Tongue (tissue), 1 donor: ENCODE measurements at regions not wholly inside any gene's neighbourhood (a gene's known extent, or its start where the extent isn't known, plus 50 kb on each side); places are given as distances from the start of the nearest gene placed in this dataset.

Experiments
- DNase-seq: peaks from one replicate; pipeline ENCODE4 v3.0.0-alpha.2; 2015

DNA sequence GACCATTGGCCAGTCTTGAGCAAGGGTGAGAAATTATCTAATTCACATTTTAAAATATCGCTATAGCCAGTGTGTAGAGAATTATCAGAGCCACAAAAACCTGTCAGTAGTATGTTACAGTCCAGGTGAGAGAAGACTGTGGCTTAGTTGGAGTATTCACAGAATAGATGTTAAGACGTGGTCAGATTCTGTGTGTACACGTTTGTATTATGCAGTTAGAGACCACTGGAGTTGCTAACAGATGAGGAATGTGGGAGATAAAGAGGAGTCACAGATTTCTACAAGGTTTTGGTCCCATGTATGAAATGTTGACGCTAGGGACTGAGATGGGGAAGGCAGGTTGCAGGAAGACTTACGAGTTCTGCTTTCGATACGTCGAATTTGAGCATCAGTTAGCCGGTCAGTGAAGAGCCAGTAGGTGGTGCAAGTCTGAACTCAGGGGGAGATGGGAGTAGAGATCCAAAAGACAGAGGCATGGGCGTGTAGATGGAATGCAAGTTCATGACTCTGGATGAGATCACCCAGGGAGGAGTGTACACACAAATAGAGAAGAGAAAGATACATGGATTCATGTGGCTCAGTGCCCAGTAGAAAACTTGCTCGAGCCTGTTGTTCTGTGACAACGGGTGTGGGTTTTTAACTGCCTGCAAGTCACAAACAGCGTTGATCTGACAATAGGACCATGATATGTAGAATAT, 114.8 kb upstream of the FLRT2 start:
- peak; percentile 86 for DNase-seq

DNA sequence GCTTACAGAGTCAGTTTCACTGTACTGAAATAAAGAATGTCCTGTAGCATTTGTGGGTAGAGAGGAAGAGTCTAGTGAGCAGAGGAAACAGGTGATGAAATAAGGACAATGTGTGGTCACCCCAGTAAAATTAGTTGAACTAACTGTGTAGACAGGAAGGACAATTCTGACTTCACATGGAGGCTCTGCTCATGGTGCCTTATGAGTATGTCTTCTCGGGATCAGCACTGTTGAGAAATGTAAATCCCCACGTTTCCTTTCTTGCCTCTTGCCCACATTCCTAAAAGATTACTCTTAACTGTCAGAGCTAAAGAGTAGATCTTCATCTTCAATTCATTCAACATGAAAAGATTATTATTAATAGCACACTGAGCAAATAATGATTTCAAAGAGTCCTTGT, 113.2 kb upstream of the FLRT2 start:
- peak; percentile 34 for DNase-seq

- DNase-seq: no peak
These were observed 112.5 kb upstream of the FLRT2 start for GRCh38 chr14:85417396-85417795.

DNA sequence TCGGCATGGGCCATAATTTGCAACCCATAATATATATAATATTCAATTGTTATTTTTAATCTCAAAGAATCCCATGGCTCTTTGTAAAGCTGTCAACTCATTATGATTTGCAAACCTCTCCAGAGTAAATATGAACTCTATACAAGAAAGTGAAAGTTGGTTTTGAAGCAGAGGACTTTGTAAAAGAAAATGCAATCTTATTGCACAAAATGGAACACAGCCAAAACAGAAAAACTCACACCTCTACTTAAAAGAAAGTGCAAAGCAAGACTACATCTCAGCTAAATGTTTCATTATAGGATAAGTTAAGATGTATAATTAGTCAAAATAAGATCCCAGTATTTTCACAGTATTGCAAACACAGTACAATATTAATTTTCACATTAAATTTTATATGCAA, 111.2 kb upstream of the FLRT2 start:
- no peak for DNase-seq

- DNase-seq: no peak
These were observed 109.7 kb upstream of the FLRT2 start for GRCh38 chr14:85420278-85420677.

DNA sequence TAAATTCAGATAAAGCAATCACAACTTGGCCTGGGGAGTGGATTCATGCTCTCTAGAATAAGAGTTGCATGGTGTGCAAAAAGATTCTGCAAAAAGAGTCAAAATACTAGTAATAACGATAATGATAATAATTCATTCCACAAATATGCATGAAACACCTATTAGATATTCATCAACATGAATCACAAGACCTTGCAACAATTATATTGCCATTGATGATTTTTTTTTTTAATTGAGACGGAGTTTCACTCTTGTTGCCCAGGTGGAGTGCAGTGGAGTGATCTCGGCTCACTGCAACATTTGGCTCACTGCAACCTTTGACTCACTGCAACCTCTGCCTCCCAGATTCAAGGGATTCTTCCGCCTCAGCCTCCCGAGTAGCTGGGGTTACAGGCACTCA, 109.2 kb upstream of the FLRT2 start:
- DNase-seq: no peak

DNA sequence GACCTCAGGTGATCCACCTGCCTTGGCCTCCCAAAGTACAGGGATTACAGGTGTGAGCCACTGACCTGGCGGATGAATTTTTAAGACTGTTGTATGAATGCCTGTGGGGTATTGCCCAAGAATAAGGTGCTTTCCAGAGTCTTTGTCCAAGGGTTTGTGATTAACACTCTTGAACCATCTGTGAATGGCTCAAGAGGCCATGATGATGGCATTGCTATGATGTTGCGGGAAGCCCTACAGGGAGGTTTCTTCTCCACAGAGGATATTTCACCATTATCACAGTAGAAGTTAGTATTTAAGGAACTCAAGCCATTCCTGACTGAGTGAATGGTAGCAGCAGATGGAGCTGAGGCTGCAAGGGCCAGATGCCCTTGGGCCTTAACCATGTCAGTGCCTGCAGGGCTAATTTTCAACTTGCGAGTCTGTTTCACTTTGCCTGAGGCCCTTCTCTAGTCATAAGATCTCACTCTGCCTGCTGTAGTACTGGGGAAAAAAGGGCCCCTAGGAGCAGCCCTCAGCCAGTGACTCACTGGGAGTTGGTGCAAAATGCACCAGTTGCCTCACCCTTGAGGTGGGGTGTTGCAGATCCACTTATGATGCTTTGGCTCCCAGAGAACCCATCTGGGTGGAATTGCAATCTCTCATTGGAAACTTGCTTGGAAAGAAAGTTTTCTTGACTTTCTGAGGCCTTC, 108.6 kb upstream of the FLRT2 start:
- no peak for DNase-seq

DNA sequence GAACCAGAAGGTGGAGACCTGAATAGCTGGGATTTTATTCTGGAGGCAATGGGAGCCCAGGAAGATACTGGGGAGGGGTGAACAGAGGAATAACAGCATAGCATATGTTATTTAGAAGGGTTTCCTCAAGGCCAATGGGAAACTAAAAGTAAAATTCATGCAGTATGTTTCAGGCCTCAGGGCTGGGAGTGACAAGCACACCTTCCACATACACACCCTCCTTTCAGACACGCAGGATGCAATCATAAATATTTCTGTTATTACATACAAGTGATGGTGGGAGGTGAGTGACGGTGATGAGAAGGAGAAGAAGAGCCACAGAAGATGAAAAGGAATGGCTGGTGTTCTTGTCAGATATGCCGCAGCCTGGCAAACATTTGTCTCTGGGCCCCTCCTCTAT, 106.1 kb upstream of the FLRT2 start:
- DNase-seq: no peak

GRCh38 chr14:85425507-85425906, 104.4 kb upstream of the FLRT2 start:
- no peak for DNase-seq

DNA sequence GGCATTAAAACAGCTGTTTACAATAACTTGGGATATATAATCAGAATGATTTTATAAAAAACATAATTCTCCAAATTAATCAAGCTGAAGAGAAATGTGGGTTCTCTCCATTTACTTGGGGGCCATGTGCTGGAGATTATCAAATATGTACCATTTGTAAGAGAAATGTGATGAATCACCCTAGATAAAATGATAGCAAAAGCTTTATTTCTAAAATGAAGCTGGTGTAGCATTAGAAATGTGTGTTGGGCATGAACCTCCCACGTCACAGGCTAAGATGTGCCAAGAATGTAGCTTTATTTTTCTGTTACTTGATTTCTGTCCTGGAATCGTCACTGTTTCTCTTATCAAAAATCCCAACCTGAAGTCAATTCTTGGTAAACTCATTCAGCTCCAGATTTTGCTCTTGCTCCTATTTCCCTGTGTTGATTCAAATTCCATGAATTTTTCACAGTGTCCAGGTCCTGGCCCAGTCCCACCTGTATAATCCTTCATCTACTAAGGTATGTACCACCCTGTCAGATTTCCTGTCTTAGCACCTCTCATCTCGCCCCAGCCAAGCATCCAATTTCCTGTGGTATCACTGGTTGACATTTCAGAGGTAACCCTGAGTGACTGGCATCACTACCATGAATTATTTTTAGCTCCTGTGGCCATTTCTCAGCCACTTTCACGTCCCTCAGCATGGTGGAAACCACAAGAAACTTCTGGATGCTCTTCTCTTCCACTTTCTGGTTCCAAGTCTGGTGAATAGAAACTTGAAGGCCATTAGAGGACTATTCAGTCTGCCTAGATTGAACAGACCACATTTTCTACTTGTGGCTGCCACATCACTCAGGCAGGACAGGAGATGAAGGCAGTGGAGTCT, 103.6 kb upstream of the FLRT2 start:
- DNase-seq: no peak

DNA sequence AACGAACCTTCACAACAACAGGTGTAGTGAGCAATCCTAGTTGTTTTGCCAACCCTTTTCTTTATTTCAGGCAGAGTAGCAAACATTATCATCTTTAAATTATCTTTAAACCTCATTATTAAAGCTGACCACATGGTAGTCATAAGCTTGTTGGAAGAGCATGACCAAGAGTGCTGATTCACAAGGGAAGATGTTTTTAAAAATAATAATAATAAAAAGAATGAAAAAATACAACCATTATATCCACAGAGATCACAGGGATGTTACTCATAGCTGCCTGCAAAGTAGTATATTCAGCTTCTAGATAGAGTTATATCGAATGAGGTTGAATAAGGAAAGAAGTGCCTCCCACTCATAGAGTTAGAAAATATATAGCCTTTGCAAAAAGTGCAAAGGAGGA, 101.0 kb upstream of the FLRT2 start:
- no peak for DNase-seq

- DNase-seq: no peak
These were observed 92.8 kb upstream of the FLRT2 start for GRCh38 chr14:85437148-85437547.

DNA sequence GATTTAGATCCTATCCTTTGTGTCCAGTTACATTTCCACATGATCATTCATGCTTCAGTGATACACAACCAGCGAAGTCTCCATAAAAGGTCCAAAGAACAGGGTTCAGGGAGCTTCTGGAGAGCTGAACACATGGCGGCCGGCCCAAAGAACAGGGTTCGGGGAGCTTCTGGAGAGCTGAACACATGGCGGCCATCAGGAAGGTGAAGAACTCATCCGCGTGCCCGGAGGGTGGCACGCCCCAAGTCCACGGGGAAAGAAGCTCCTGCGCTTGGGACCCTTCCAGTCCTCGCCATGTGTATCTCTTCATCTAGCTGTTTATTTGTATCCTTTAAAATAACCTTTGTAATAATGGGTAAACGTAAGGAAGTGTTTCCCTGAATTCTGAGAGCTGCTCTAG, 91.9 kb upstream of the FLRT2 start:
- no peak for DNase-seq

DNA sequence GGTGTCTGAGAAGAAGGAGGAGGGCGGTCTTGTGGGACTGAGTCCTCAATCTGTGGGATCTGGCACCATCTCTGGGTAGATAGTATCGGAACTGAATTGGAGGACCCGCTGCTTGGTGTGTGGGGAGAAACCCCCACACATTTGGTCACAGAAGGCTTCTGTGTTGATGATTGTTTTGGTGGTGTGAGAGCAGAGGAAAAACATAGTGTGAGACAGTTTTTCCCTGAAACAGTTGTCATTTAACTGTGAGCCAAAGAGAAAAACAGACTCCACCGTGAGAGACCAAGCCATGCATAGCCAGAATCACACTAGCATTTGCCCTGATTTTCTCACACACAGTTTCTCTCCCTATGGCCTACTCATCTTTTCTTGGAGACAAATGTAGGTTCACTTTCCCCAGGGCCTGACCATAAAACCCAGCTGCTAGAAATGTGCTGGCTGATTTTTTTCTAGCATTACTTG, 91.4 kb upstream of the FLRT2 start:
- no peak for DNase-seq

- peak; percentile 46 for DNase-seq
These were observed 90.1 kb upstream of the FLRT2 start for GRCh38 chr14:85439696-85440328.

DNA sequence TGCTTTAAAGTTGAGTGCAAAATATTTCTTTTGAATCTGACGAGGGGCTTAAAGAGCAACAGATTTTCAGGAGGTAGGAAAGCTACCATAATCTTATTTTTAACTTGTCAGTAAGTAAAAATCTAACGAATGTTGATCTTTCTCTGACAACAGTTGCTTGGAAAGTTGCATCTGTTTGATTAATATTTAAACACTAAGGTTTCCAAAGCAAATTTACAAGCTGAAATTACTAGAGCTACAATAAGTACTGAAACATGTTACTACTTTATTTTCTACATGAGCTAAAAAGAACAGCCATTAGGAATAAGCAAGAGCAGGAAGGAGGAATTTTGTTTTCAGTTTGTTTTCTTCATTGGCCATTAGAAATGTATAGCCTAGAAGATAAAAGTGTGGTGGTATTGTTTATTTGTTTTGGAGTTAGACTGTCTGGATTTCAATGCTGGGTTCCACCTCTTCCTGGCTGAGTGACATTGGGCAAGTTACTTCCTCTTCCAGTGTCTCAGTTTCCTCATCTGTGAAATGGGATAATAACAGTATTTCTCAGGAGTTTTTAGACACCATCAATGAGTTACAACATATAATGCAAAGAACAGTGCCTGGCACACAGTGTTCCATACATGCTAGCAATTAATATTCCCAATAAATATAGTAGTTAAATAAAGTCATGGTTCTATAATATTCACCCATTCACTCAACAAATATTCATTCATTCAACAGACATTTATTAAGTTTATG, 87.9 kb upstream of the FLRT2 start:
- no peak for DNase-seq

GRCh38 chr14:85442996-85443395, 86.9 kb upstream of the FLRT2 start:
- DNase-seq: no peak

- DNase-seq: peak; percentile 35
These were observed 85.3 kb upstream of the FLRT2 start for GRCh38 chr14:85444635-85445034.

GRCh38 chr14:85445151-85445795, 84.7 kb upstream of the FLRT2 start:
- no peak for DNase-seq

DNA sequence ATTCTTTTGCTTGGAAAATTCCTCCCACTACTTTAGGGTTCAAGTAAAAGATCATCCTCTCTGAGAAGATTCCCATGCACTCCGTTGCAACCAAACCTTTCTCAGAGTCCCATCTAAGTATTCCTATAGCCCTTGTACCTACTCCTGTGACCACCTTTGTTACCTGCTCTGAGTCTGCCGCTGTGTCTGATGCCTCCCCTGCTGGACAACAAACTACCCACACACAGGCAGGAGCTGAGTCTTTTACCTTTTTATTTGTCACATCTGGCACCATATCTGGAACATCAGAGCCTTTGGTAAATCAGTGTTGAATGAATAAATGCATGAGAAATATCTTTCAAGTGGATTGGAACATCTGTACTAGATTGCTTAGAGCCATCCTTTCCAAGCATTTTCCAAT, 82.1 kb upstream of the FLRT2 start:
- DNase-seq: no peak

GRCh38 chr14:85451421-85451820, 78.5 kb upstream of the FLRT2 start:
- peak; percentile 63 for DNase-seq
